GM12864 (cell line): ENCODE measurements at regions not wholly inside any gene's neighbourhood (a gene's known extent, or its start where the extent isn't known, plus 50 kb on each side); places are given as distances from the start of the nearest gene placed in this dataset.

ENCODE experiments used
- DNase-seq: peaks from one replicate; pipeline ENCODE4 v3.0.0-alpha.2; 2011; ENCODE audit warnings: low read depth
- H3K4me3 ChIP-seq: 2 replicates; pipeline ENCODE4 v1.5.1; 2011; ENCODE audit warnings: mild to moderate bottlenecking, low read depth, low read length, control low read depth
- TF ChIP-seq, protein P1 (sequence below): IDR thresholded peaks from 2 replicates; pipeline ENCODE4 v1.5.1; 2011; ENCODE audit warnings: low read depth, mild to moderate bottlenecking, moderate library complexity, low read length, control low read depth, inconsistent platforms; ENCODE audit errors: missing control alignments

DNA sequence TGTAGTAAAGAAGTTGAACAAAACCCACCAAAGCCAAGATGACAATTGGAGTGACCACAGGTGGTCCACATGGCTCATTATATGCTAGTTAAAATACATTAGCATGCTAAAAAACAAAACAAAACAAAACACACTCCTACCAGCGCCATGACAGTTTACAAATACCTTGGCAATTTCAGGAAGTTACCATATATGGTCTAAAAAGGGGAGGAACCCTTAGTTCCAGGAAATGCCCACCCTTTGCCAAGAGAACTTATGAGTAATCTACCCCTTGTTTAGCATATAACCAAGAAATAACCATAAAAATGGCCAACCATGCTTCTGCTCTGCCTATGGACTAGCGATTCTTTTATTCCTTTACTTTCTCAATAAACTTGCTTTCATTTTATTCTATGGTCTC, 979.1 kb upstream of the POT1 start:
- DNase-seq: no peak
- no peak overlapping the region for H3K4me3 ChIP-seq
- TF ChIP-seq, protein P1, sequence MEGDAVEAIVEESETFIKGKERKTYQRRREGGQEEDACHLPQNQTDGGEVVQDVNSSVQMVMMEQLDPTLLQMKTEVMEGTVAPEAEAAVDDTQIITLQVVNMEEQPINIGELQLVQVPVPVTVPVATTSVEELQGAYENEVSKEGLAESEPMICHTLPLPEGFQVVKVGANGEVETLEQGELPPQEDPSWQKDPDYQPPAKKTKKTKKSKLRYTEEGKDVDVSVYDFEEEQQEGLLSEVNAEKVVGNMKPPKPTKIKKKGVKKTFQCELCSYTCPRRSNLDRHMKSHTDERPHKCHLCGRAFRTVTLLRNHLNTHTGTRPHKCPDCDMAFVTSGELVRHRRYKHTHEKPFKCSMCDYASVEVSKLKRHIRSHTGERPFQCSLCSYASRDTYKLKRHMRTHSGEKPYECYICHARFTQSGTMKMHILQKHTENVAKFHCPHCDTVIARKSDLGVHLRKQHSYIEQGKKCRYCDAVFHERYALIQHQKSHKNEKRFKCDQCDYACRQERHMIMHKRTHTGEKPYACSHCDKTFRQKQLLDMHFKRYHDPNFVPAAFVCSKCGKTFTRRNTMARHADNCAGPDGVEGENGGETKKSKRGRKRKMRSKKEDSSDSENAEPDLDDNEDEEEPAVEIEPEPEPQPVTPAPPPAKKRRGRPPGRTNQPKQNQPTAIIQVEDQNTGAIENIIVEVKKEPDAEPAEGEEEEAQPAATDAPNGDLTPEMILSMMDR: no peak

- TF ChIP-seq, protein P1: no peak
- no peak for DNase-seq
- H3K4me3 ChIP-seq: no peak overlapping the region
These were observed 970.0 kb upstream of the POT1 start for GRCh38 chr7:125899577-125899976.

- H3K4me3 ChIP-seq: no peak overlapping the region
- no peak for DNase-seq
- TF ChIP-seq, protein P1: no peak
These were observed 962.8 kb upstream of the POT1 start for GRCh38 chr7:125892434-125892833.

GRCh38 chr7:125878988-125879387, 949.4 kb upstream of the POT1 start:
- TF ChIP-seq, protein P1: no peak
- no peak overlapping the region for H3K4me3 ChIP-seq
- DNase-seq: no peak

DNA sequence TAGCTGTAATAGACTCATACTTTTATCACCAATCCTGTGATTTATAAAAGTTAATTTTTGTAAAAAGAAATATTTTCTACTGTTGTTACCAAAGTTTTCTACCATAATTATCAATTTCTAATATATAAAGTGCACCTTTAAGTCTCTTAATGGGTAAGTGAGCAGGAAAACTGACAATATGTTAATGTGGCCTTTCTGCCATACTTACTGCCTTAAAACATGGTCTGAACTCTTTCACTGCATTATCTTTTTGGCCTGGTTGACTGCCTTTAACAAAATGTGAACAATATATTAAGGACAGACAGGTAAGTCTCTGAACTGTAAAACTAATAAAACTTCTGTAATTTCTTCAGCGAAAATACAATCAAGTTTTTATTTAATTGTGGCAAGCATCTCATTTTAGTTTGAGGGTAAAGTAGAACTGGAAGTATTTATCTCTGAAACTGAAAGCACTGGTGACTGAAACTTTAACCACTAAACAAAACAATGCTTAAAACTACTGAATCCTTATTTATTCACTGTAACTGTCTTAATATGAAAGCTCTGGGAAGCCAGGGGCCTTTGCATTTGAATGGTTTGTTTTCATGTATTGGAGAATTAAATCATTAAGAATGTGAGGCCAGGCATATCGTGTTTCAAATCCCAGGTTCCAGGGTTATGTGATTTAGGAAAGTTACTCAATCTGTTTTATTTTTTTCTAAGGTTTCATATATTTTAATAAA, 948.8 kb upstream of the POT1 start:
- no peak overlapping the region for H3K4me3 ChIP-seq
- no peak for DNase-seq

DNA sequence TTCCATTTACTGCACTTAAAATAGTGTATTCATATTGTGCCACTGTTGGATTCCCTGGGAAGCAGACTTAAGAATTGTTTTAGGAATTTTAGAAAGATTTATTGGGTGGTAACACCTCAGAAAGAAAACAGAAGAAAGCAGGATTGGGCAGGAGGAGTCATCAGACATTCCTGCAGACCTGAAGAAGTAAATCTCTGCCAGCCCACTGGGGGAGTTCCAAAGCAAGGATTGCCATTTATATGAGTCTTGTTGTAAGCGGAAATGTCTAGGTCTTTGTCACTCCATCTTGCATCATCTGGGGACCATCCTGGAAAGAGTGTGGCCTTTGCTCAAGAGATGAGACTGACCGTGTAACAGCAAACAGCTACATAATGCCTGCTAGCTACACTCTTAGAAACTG, 947.6 kb upstream of the POT1 start:
- TF ChIP-seq, protein P1: no peak
- DNase-seq: no peak
- no peak overlapping the region for H3K4me3 ChIP-seq

More for the DNA sequence above, 948.8 kb upstream of the POT1 start:
- TF ChIP-seq, protein P1: no peak

- TF ChIP-seq, protein P1: no peak
- no peak overlapping the region for H3K4me3 ChIP-seq
- DNase-seq: no peak
These were observed 946.8 kb upstream of the POT1 start for GRCh38 chr7:125876431-125876830.
